Parathyroid adenoma (tissue), 2 donors: ENCODE measurements at regions not wholly inside any gene's neighbourhood (a gene's known extent, or its start where the extent isn't known, plus 50 kb on each side); places are given as distances from the start of the nearest gene placed in this dataset.

Source experiments
- H2AFZ ChIP-seq: fragments of 300-600 bp; sonication (generic); one replicate; pipeline ENCODE4 v1.7.0; 2017; ENCODE audit warnings: antibody characterized with exemption, mild to moderate bottlenecking
- H3K27ac ChIP-seq: fragments of 300-600 bp; sonication (generic); one replicate; pipeline ENCODE4 v1.7.0; 2017
- H3K27me3 ChIP-seq: fragments of 300-600 bp; sonication (generic); one replicate; pipeline ENCODE4 v1.7.0; 2017; ENCODE audit warnings: low read length; ENCODE audit not compliant: control insufficient read depth, insufficient read depth
- H3K36me3 ChIP-seq: fragments of 300-600 bp; sonication (generic); one replicate; pipeline ENCODE4 v1.7.0; 2017; ENCODE audit warnings: low read length; ENCODE audit not compliant: control insufficient read depth, insufficient read depth
- H3K4me1 ChIP-seq: fragments of 300-600 bp; sonication (generic); one replicate; pipeline ENCODE4 v1.7.0; 2017; ENCODE audit warnings: control low read depth
- H3K4me2 ChIP-seq: fragments of 300-600 bp; sonication (generic); one replicate; pipeline ENCODE4 v1.7.0; 2017; ENCODE audit warnings: low read length
- H3K4me3 ChIP-seq: fragments of 300-600 bp; sonication (generic); one replicate; pipeline ENCODE4 v1.7.0; 2017; ENCODE audit warnings: low read depth, low read length
- H3K79me2 ChIP-seq: fragments of 300-600 bp; sonication (generic); one replicate; pipeline ENCODE4 v1.7.0; 2017; ENCODE audit warnings: control low read depth
- H3K9ac ChIP-seq: fragments of 300-600 bp; sonication (generic); one replicate; pipeline ENCODE4 v1.7.0; 2017; ENCODE audit warnings: mild to moderate bottlenecking
- H3K9me3 ChIP-seq: fragments of 300-600 bp; sonication (generic); one replicate; pipeline ENCODE4 v1.7.0; 2017; ENCODE audit warnings: low read length; ENCODE audit not compliant: control insufficient read depth
- CTCF ChIP-seq: fragments of 300-600 bp; sonication (generic); IDR thresholded peaks from one replicate; pipeline ENCODE4 v1.7.0; 2017; ENCODE audit warnings: antibody characterized with exemption, mild to moderate bottlenecking
- donor health status: primary hyperparathyroidism.

- no peak for TF ChIP-seq CTCF
- H3K27me3 ChIP-seq: no peaks in the 10 kb centered on the region
- H3K4me2 ChIP-seq: no peak overlapping the region
Observed at GRCh38 chr15:95850837-95851236, 479.7 kb upstream of the NR2F2 start.

DNA sequence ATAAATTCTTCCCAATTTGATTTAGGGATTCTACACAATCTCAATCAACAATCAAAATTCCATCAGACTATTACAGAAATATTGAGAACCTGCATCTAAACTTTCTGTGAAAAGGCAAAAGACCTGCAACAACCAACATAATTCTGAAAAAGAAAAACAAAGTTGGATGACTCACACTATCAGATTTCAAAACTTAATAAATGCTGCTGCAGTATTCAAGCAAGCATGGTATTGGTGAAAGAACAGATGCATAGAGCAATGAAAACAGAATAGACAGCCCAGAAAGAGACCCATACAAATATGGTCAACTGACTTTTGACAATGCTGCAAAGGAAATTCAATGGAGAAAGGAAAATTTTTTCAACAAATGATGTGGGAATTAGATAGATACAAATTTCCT lies 477.1 kb upstream of the NR2F2 start:
- Histone ChIP-seq H3K4me2 (no peak overlapping the region), H3K4me3 (no peak overlapping the region), H3K27me3 (no peaks in the 10 kb centered on the region), H3K9ac (no peak overlapping the region), H3K36me3 (no peaks in the 10 kb centered on the region), H3K27ac (no peak overlapping the region), H2AFZ (no peak overlapping the region), H3K79me2 (no peaks in the 10 kb centered on the region), H3K4me1 (no peaks in the 10 kb centered on the region), H3K9me3 (no peaks in the 10 kb centered on the region)
- TF ChIP-seq CTCF: no peak

More at GRCh38 chr15:95850837-95851236, 479.7 kb upstream of the NR2F2 start:
- no peaks in the 10 kb centered on the region for H3K36me3 ChIP-seq
- H3K79me2 ChIP-seq: no peaks in the 10 kb centered on the region
- H2AFZ ChIP-seq: no peak overlapping the region
- H3K27ac ChIP-seq: no peak overlapping the region
- H3K9ac ChIP-seq: no peak overlapping the region
- no peaks in the 10 kb centered on the region for H3K4me1 ChIP-seq
- H3K9me3 ChIP-seq: no peaks in the 10 kb centered on the region
- no peak overlapping the region for H3K4me3 ChIP-seq

- H3K36me3 ChIP-seq: no peaks in the 10 kb centered on the region
- H3K27me3 ChIP-seq: no peaks in the 10 kb centered on the region
- no peak for TF ChIP-seq CTCF
- no peak overlapping the region for H2AFZ ChIP-seq
- H3K4me2 ChIP-seq: no peak overlapping the region
- no peaks in the 10 kb centered on the region for H3K9me3 ChIP-seq
- H3K79me2 ChIP-seq: no peaks in the 10 kb centered on the region
- peak overlapping the region; percentile 39 for H3K27ac ChIP-seq
- no peaks in the 10 kb centered on the region for H3K4me1 ChIP-seq
- no peak overlapping the region for H3K4me3 ChIP-seq
- H3K9ac ChIP-seq: no peak overlapping the region
Observed at GRCh38 chr15:95857124-95857757, 473.3 kb upstream of the NR2F2 start.

DNA sequence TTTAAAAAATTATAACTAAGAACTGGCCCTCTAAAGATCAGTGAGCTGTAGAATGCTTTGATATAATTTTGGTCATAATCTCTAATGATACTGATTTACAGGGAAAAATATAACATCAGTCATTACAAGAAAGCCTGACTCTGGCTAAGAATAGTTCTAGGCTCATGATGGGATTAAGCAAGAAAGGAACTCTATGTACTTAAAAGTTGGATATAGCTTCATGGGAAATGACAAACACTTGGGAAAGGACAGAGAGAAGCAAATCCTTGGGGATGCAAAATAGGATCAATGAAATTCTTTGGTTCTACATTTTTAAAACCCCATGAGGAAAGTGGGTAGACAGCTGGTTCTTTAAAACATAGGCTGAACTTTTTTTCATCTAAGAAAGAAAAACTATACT lies 472.7 kb upstream of the NR2F2 start:
- Histone ChIP-seq H3K4me3 (no peak overlapping the region), H3K4me1 (no peaks in the 10 kb centered on the region), H3K27me3 (no peaks in the 10 kb centered on the region), H3K9ac (no peak overlapping the region), H3K79me2 (no peaks in the 10 kb centered on the region), H3K36me3 (no peaks in the 10 kb centered on the region), H3K4me2 (no peak overlapping the region), H3K9me3 (no peaks in the 10 kb centered on the region), H3K27ac (peak overlapping the region; percentile 39), H2AFZ (no peak overlapping the region)
- TF ChIP-seq CTCF: no peak

GRCh38 chr15:95860406-95860805 lies 470.1 kb upstream of the NR2F2 start:
- Histone ChIP-seq H3K27me3 (no peaks in the 10 kb centered on the region), H2AFZ (no peak overlapping the region)

More at GRCh38 chr15:95860406-95860805, 470.1 kb upstream of the NR2F2 start:
- TF ChIP-seq CTCF: no peak
- no peaks in the 10 kb centered on the region for H3K9me3 ChIP-seq
- no peaks in the 10 kb centered on the region for H3K4me1 ChIP-seq
- no peak overlapping the region for H3K4me3 ChIP-seq
- no peaks in the 10 kb centered on the region for H3K79me2 ChIP-seq
- H3K27ac ChIP-seq: no peak overlapping the region
- no peak overlapping the region for H3K9ac ChIP-seq
- H3K36me3 ChIP-seq: no peaks in the 10 kb centered on the region
- H3K4me2 ChIP-seq: no peak overlapping the region
